H1 (cell line): ENCODE measurements at regions not wholly inside any gene's neighbourhood (a gene's known extent, or its start where the extent isn't known, plus 50 kb on each side); places are given as distances from the start of the nearest gene placed in this dataset.

Experiments
- CTCF ChIA-PET: fragments of 300-600 bp; sonication (Branson Sonifier 250); formaldehyde crosslinking; loops from one replicate; lab custom pipeline; 2021; ENCODE audit not compliant: partially characterized antibody; lab: Charles Lee
- POLR2A ChIA-PET: fragments of 300-600 bp; sonication (Branson Sonifier 250); formaldehyde crosslinking; loops from one replicate; lab custom pipeline; 2021; ENCODE audit warnings: inconsistent platforms; ENCODE audit not compliant: partially characterized antibody; lab: Charles Lee
- DNase-seq, 2 experiments: peaks; one replicate each; pipeline versions ENCODE4 v3.0.0 to v3.0.0-alpha.2; 2010 to 2022; ENCODE audit warnings: low spot score in 2 of 2, low read depth in 1 of 2, mixed read lengths in 1 of 2
- FAIRE-seq: peaks from 2 replicates; lab custom pipeline; 2011; peaks lifted over from hg19 to GRCh38; lab: Jason Lieb, UNC
- H2AFZ ChIP-seq: 2 replicates; pipeline ENCODE4 v1.8.1; 2012; ENCODE audit warnings: low read length, inconsistent platforms
- H2AK5ac ChIP-seq: 2 replicates; pipeline ENCODE4 v1.6.1; 2013; ENCODE audit warnings: low read depth, low read length
- H2BK120ac ChIP-seq: replicated peaks from 2 replicates; pipeline ENCODE3; 2013; ENCODE audit warnings: low read depth, low read length, inconsistent platforms
- H2BK12ac ChIP-seq: 2 replicates; pipeline ENCODE4 v1.6.1; 2013; ENCODE audit warnings: low read depth, low read length
- H2BK15ac ChIP-seq: 2 replicates; pipeline ENCODE4 v1.6.1; 2013; ENCODE audit warnings: low read length
- H2BK20ac ChIP-seq: 2 replicates; pipeline ENCODE4 v1.6.1; 2013; ENCODE audit warnings: low read length
- H2BK5ac ChIP-seq: 2 replicates; pipeline ENCODE4 v1.6.1; 2013; ENCODE audit warnings: low read depth, low read length
- H3K14ac ChIP-seq: 2 replicates; pipeline ENCODE4 v1.6.1; 2013; ENCODE audit warnings: inconsistent platforms; ENCODE audit not compliant: insufficient read length
- H3K18ac ChIP-seq: 2 replicates; pipeline ENCODE4 v1.6.1; 2013; ENCODE audit warnings: low read length; ENCODE audit errors: extremely low read depth
- H3K23ac ChIP-seq: 2 replicates; pipeline ENCODE4 v1.6.1; 2013; ENCODE audit warnings: inconsistent platforms; ENCODE audit not compliant: insufficient read length
- H3K23me2 ChIP-seq: 2 replicates; pipeline ENCODE4 v1.6.1; 2013; ENCODE audit warnings: low read depth, low read length
- H3K27ac ChIP-seq: 2 replicates; pipeline ENCODE4 v1.6.1; 2011; ENCODE audit warnings: low read depth, low read length, inconsistent platforms
- H3K27me3 ChIP-seq, 4 experiments: replicated peaks in 1 of 4; 1 replicate in 1 of 4; 2 replicates in 3 of 4; pipeline versions ENCODE4 v1.6.1 to v1.8.1; 2011 to 2013; ENCODE audit warnings: low read length in 3 of 4, mild to moderate bottlenecking in 3 of 4, inconsistent platforms in 2 of 4, mixed read lengths in 2 of 4, moderate library complexity in 1 of 4; ENCODE audit not compliant: control insufficient read depth in 3 of 4, insufficient read depth in 3 of 4; ENCODE audit errors: extremely low read depth in 1 of 4
- H3K36me3 ChIP-seq, 4 experiments: 2 replicates each; pipeline versions ENCODE4 v1.6.1 to v1.8.1; 2011 to 2013; ENCODE audit warnings: mild to moderate bottlenecking in 4 of 4, low read length in 3 of 4, moderate library complexity in 2 of 4, control low read depth in 1 of 4, inconsistent platforms in 1 of 4; ENCODE audit not compliant: insufficient read depth in 4 of 4, control insufficient read depth in 2 of 4
- H3K4ac ChIP-seq: replicated peaks from 2 replicates; pipeline ENCODE3; 2013; ENCODE audit warnings: low read length, low read depth, mixed read lengths, inconsistent platforms; ENCODE audit not compliant: insufficient read length
- H3K4me1 ChIP-seq, 4 experiments: replicated peaks in 1 of 4; 1 replicate in 1 of 4; 2 replicates in 3 of 4; pipeline versions ENCODE4 v1.6.1 to v1.8.1; 2011 to 2013; ENCODE audit warnings: low read length in 3 of 4, inconsistent platforms in 2 of 4, mixed read lengths in 1 of 4; ENCODE audit not compliant: insufficient read depth in 4 of 4, control insufficient read depth in 3 of 4
- H3K4me2 ChIP-seq, 2 experiments: 2 replicates each; pipeline versions ENCODE4 v1.6.1 to v1.8.1; 2011 to 2013; ENCODE audit warnings: low read depth in 2 of 2, low read length in 2 of 2, control low read depth in 1 of 2, inconsistent platforms in 1 of 2, mild to moderate bottlenecking in 1 of 2; ENCODE audit not compliant: insufficient read depth in 1 of 2
- H3K4me3 ChIP-seq, 4 experiments: fragments of 200-600, 300-600 bp in 1 of 4; sonication (generic), shearing (Covaris generic), sonication (Bioruptor Twin) in 1 of 4; 2 replicates each; pipeline versions ENCODE4 v1.5.1 to v1.8.1; 2011 to 2016; ENCODE audit warnings: low read length in 4 of 4, low read depth in 3 of 4, control low read depth in 2 of 4, inconsistent platforms in 2 of 4, mild to moderate bottlenecking in 2 of 4, mixed read lengths in 1 of 4, moderate library complexity in 1 of 4; ENCODE audit not compliant: insufficient read depth in 2 of 4; ENCODE audit errors: extremely low read depth in 1 of 4
- H3K56ac ChIP-seq: replicated peaks from 2 replicates; pipeline ENCODE3; 2013; ENCODE audit warnings: low read depth, mild to moderate bottlenecking, mixed read lengths, low read length, inconsistent platforms; ENCODE audit not compliant: insufficient read length
- H3K79me1 ChIP-seq: 2 replicates; pipeline ENCODE4 v1.6.1; 2013; ENCODE audit warnings: low read depth, low read length, control low read depth
- H3K79me2 ChIP-seq, 2 experiments: 2 replicates each; pipeline versions ENCODE4 v1.6.1 to v1.8.1; 2012 to 2013; ENCODE audit warnings: low read length in 2 of 2, mild to moderate bottlenecking in 2 of 2, inconsistent platforms in 1 of 2; ENCODE audit not compliant: insufficient read depth in 2 of 2, control insufficient read depth in 1 of 2
- H3K9ac ChIP-seq, 4 experiments: replicated peaks in 1 of 4; 1 replicate in 1 of 4; 2 replicates in 3 of 4; pipeline versions ENCODE4 v1.6.1 to v1.8.1; 2011 to 2013; ENCODE audit warnings: low read depth in 3 of 4, low read length in 3 of 4, control low read depth in 2 of 4, mild to moderate bottlenecking in 2 of 4, moderate library complexity in 2 of 4, inconsistent platforms in 1 of 4; ENCODE audit errors: extremely low read depth in 1 of 4
- H3K9me3 ChIP-seq, 2 experiments: 2 replicates each; pipeline versions ENCODE4 v1.6.1 to v1.8.1; 2012 to 2013; ENCODE audit warnings: mild to moderate bottlenecking in 2 of 2, moderate library complexity in 2 of 2, control low read depth in 1 of 2, inconsistent platforms in 1 of 2, low read depth in 1 of 2, low read length in 1 of 2, mixed read lengths in 1 of 2; ENCODE audit not compliant: insufficient read depth in 2 of 2
- H4K20me1 ChIP-seq, 2 experiments: replicated peaks in 1 of 2; 2 replicates each; pipeline versions ENCODE3 to v1.8.1; 2011 to 2013; ENCODE audit warnings: inconsistent platforms in 2 of 2, low read length in 2 of 2, mild to moderate bottlenecking in 1 of 2; ENCODE audit not compliant: insufficient read depth in 2 of 2, control insufficient read depth in 1 of 2
- H4K5ac ChIP-seq: 2 replicates; pipeline ENCODE4 v1.6.1; 2013; ENCODE audit warnings: low read length, low read depth, mixed read lengths, inconsistent platforms; ENCODE audit not compliant: insufficient read length
- H4K8ac ChIP-seq: 2 replicates; pipeline ENCODE4 v1.8.0; 2013; ENCODE audit warnings: mild to moderate bottlenecking, moderate library complexity, low read length, inconsistent platforms; ENCODE audit not compliant: insufficient read depth; ENCODE audit errors: extremely low read depth
- H4K91ac ChIP-seq: replicated peaks from 2 replicates; pipeline ENCODE3; 2013; ENCODE audit warnings: low read length, mixed read lengths, inconsistent platforms; ENCODE audit not compliant: insufficient read length
- BRCA1 ChIP-seq: IDR thresholded peaks from 2 replicates; pipeline ENCODE4 v1.6.1; 2012; ENCODE audit warnings: low read depth, low read length, improper control_type of control experiment
- CHD1 ChIP-seq: IDR thresholded peaks from 2 replicates; pipeline ENCODE4 v1.6.1; 2012; ENCODE audit warnings: low read depth, low read length, improper control_type of control experiment
- FOSL1 ChIP-seq: IDR thresholded peaks from 2 replicates; pipeline ENCODE4 v1.6.1; 2011; ENCODE audit warnings: mild to moderate bottlenecking, low read depth, low read length, moderate library complexity; ENCODE audit not compliant: insufficient read depth
- HDAC6 ChIP-seq: IDR thresholded peaks from one replicate; pipeline ENCODE4 v1.7.1; 2012; ENCODE audit warnings: low read depth, mild to moderate bottlenecking, inconsistent platforms, low read length, moderate library complexity
- NRF1 ChIP-seq: IDR thresholded peaks from 2 replicates; pipeline ENCODE4 v1.6.1; 2011; ENCODE audit warnings: mild to moderate bottlenecking, low read depth, low read length, improper control_type of control experiment
- RAD21 ChIP-seq, 2 experiments: IDR thresholded peaks in 1 of 2; conservative IDR thresholded peaks in 1 of 2; 2 replicates each; pipeline ENCODE4 v1.6.1; 2011; ENCODE audit warnings: low read depth in 2 of 2, low read length in 2 of 2, improper control_type of control experiment in 1 of 2, inconsistent platforms in 1 of 2, mild to moderate bottlenecking in 1 of 2, moderate library complexity in 1 of 2
- SRF ChIP-seq: IDR thresholded peaks from 2 replicates; pipeline ENCODE4 v1.6.1; 2011; ENCODE audit warnings: mild to moderate bottlenecking, low read depth, low read length, moderate library complexity
- TAF1 ChIP-seq: IDR thresholded peaks from 2 replicates; pipeline ENCODE4 v1.6.1; 2011; ENCODE audit warnings: mild to moderate bottlenecking, low read depth, low read length
- WGBS, 2 experiments: shearing (Covaris generic) in 1 of 2; methylation state at CpG; one replicate each; pipeline versions ENCODE4 v1.1.6 to v1.1.7; 2013 to 2015; ENCODE audit warnings: low lambda C conversion rate in 2 of 2, mixed read lengths in 2 of 2, inconsistent platforms in 1 of 2, low coverage in 1 of 2, missing lambda C conversion rate in 1 of 2; ENCODE audit not compliant: insufficient replicate concordance in 2 of 2, insufficient coverage in 1 of 2, insufficient read length in 1 of 2; ENCODE audit errors: extremely low coverage in 1 of 2, missing lambda C conversion rate in 1 of 2; 5-methylcytosine and 5-hydroxymethylcytosine counted together

DNA sequence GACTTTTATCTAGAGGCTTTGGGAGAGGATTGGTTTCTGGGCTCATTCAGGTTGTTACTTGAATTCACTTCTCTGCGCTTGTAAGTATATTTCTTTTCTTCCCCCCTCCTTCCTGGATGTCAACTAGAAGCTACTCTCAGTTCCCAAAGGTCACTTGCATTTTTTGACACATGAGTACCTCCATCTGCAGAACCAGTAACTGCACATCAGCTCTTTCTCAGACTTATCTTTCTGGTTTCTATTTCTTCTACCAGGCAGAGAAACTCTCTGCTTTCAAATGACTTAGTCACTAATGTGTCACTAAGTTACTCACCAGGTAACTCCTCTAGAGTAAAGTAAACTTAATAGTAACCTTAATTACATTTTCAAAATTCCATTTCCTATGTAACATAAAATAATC lies 773.0 kb upstream of the LUZP2 start:
- 0 out of 7 replicates have a peak, but pooled peaks cover 0 to 2% (median 0%) of the 10 kb centered on the region in 4 experiments for H3K4me1 ChIP-seq
- POLR2A ChIA-PET = no interaction called here
- no peak overlapping the region for H2BK12ac ChIP-seq
- H3K23ac ChIP-seq = no peak overlapping the region
- no peak overlapping the region for H4K5ac ChIP-seq
- H2AK5ac ChIP-seq = no peak overlapping the region
- no peak overlapping the region for H3K56ac ChIP-seq
- H3K36me3 ChIP-seq = no peaks in the 10 kb centered on the region
- no peaks in the 10 kb centered on the region for H4K20me1 ChIP-seq
- H3K79me2 ChIP-seq = no peaks in the 10 kb centered on the region
- DNase-seq (no peak), FAIRE-seq (no peak)
- no peak overlapping the region for H3K4me2 ChIP-seq
- no peak overlapping the region for H2AFZ ChIP-seq
- no peak overlapping the region for H4K91ac ChIP-seq
- H3K18ac ChIP-seq = no peak overlapping the region
- no peak overlapping the region for H2BK20ac ChIP-seq
- H3K4ac ChIP-seq = no peak overlapping the region
- no peak overlapping the region for H3K9ac ChIP-seq
- no peaks in the 10 kb centered on the region for H3K9me3 ChIP-seq
- 100% methylated on average over 1 of the region's 1 CpG; no CpG with 5 or more reads in 1 of the 2 experiments for WGBS, 2 experiments
- no peak overlapping the region for H2BK5ac ChIP-seq
- H3K79me1 ChIP-seq = no peaks in the 10 kb centered on the region
- no peak overlapping the region for H2BK120ac ChIP-seq
- no peaks in the 10 kb centered on the region for H3K23me2 ChIP-seq
- H3K14ac ChIP-seq = no peak overlapping the region
- no peaks in the 10 kb centered on the region for H3K27me3 ChIP-seq
- no peak overlapping the region for H3K27ac ChIP-seq
- no peak overlapping the region for H2BK15ac ChIP-seq
- CTCF ChIA-PET = no interaction called here
- H4K8ac ChIP-seq = no peak overlapping the region
- no peak overlapping the region for H3K4me3 ChIP-seq
- no peak for TF ChIP-seq NRF1
- TF ChIP-seq SRF = no peak
- no peak for TF ChIP-seq FOSL1
- no peak for TF ChIP-seq RAD21 (IDR thresholded peaks at IDR 0.05 in 1 of 2, conservative IDR thresholded peaks at IDR 0.05 in 1 of 2; ENCODE audit: low read depth in 2 of 2, low read length in 2 of 2)
- no peak for TF ChIP-seq TAF1
- no peak for TF ChIP-seq BRCA1
- TF ChIP-seq HDAC6 = no peak
- TF ChIP-seq CHD1 = no peak
